Frontal cortex (tissue), 3 donors: ENCODE measurements at regions not wholly inside any gene's neighbourhood (a gene's known extent, or its start where the extent isn't known, plus 50 kb on each side); places are given as distances from the start of the nearest gene placed in this dataset.
A peak's percentile ranks its signal among the peaks of the same experiment; 100 is the strongest.

Experiments used
- DNase-seq, 2 donors: peaks; one replicate each; pipeline ENCODE4 v3.0.0; 2012; ENCODE audit warnings: low spot score in 2 of 2
- FAIRE-seq: peaks from 2 replicates; lab custom pipeline; 2012; peaks lifted over from hg19 to GRCh38; lab: Jason Lieb, UNC
- donor health status: control.
- donor health status: control.
- donor health status: control.

- DNase-seq, result no peak
- no peak for FAIRE-seq
Observed at GRCh38 chr7:81648716-81649115, 121.1 kb downstream of the HGF start.

GRCh38 chr7:81645435-81645834 lies 124.4 kb downstream of the HGF start:
- DNase-seq, result no peak
- no peak for FAIRE-seq

- no peak for FAIRE-seq
Observed at GRCh38 chr7:81641873-81642272, 128.0 kb downstream of the HGF start.

GRCh38 chr7:81638198-81638597 lies 131.6 kb downstream of the HGF start:
- no peak for DNase-seq
- FAIRE-seq, result no peak

More at GRCh38 chr7:81641873-81642272, 128.0 kb downstream of the HGF start:
- no peak for DNase-seq

GRCh38 chr7:81637534-81637933 lies 132.3 kb downstream of the HGF start:
- DNase-seq (no peak), FAIRE-seq (no peak)

- no peak for FAIRE-seq
- no peak for DNase-seq
Observed at GRCh38 chr7:81632418-81632817, 137.4 kb downstream of the HGF start.

- FAIRE-seq, result no peak
- no peak for DNase-seq
Observed at GRCh38 chr7:81630600-81630999, 139.2 kb downstream of the HGF start.

- FAIRE-seq (no peak), DNase-seq (no peak)
Observed at GRCh38 chr7:81629702-81630101, 140.1 kb downstream of the HGF start.

- DNase-seq (no peak), FAIRE-seq (no peak)
Observed at GRCh38 chr7:81628951-81629350, 140.9 kb downstream of the HGF start.

- DNase-seq (no peak), FAIRE-seq (peak; percentile 51)
Observed at GRCh38 chr7:81627536-81628287, 142.1 kb downstream of the HGF start.

GRCh38 chr7:81626008-81626407 lies 143.8 kb downstream of the HGF start:
- DNase-seq (no peak), FAIRE-seq (no peak)

- DNase-seq (no peak), FAIRE-seq (no peak)
Observed at GRCh38 chr7:81624650-81625631, 144.9 kb downstream of the HGF start.

- FAIRE-seq, result no peak
Observed at GRCh38 chr7:81624021-81624592, 145.7 kb downstream of the HGF start.

GRCh38 chr7:81623251-81623855 lies 146.5 kb downstream of the HGF start:
- DNase-seq, result no peak
- FAIRE-seq, result no peak

More at GRCh38 chr7:81624021-81624592, 145.7 kb downstream of the HGF start:
- DNase-seq, result no peak

GRCh38 chr7:81621893-81622292 lies 148.0 kb downstream of the HGF start:
- DNase-seq (no peak), FAIRE-seq (no peak)

GRCh38 chr7:81618396-81619014 lies 151.3 kb downstream of the HGF start:
- FAIRE-seq (no peak), DNase-seq (no peak)

- FAIRE-seq (no peak), DNase-seq (no peak)
Observed at GRCh38 chr7:81616951-81617350, 152.9 kb downstream of the HGF start.

GRCh38 chr7:81611805-81612204 lies 158.0 kb downstream of the HGF start:
- FAIRE-seq (peak; percentile 3), DNase-seq (no peak)

GRCh38 chr7:81611040-81611439 lies 158.8 kb downstream of the HGF start:
- no peak for FAIRE-seq
- no peak for DNase-seq
